ENCODE measurements at regions not wholly inside any gene's neighbourhood (a gene's known extent, or its start where the extent isn't known, plus 50 kb on each side); places are given as distances from the start of the nearest gene placed in this dataset.

- TF ChIP-seq ZNF274 (IDR thresholded peaks at IDR 0.05; ENCODE audit: low read depth, low read length) (no peak), SUZ12 (IDR thresholded peaks at IDR 0.05; ENCODE audit: extremely low read depth, insufficient read depth, insufficient read length) (no peak)
Observed at GRCh38 chr1:72623299-72623708, 341.0 kb upstream of the NEGR1 start.

Measured in NT2/D1 (cell line).